GM23338 (cell line): ENCODE measurements at regions not wholly inside any gene's neighbourhood (a gene's known extent, or its start where the extent isn't known, plus 50 kb on each side); places are given as distances from the start of the nearest gene placed in this dataset.

Experiments used
- ATAC-seq: fragments of 200-7000 bp; cut with Tn5 transposase; 3 replicates; pipeline ENCODE4 v1.9.1; 2020
- DNase-seq: peaks from one replicate; pipeline ENCODE4 v3.0.0-alpha.2; 2015; ENCODE audit warnings: low spot score
- H2AFZ ChIP-seq: fragments of 200-600 bp; sonication (generic); 2 replicates; pipeline ENCODE4 v1.8.0; 2016; ENCODE audit warnings: antibody characterized with exemption, mild to moderate bottlenecking, moderate library complexity
- H3F3A ChIP-seq: fragments of 200-600 bp; sonication (generic); replicated peaks from 2 replicates; pipeline ENCODE4 v1.8.0; 2017; ENCODE audit warnings: antibody characterized with exemption, mixed run types, low read depth
- H3K27ac ChIP-seq: fragments of 200-600 bp; sonication (generic); 2 replicates; pipeline ENCODE4 v1.6.1; 2016; ENCODE audit warnings: low read depth
- H3K27me3 ChIP-seq: fragments of 200-600 bp; sonication (generic); 2 replicates; pipeline ENCODE4 v1.8.0; 2016; ENCODE audit warnings: mild to moderate bottlenecking, mixed run types, moderate library complexity; ENCODE audit not compliant: insufficient read depth
- H3K36me3 ChIP-seq: fragments of 200-600 bp; sonication (generic); 2 replicates; pipeline ENCODE4 v1.8.0; 2016; ENCODE audit warnings: mild to moderate bottlenecking; ENCODE audit not compliant: insufficient read depth
- H3K4me1 ChIP-seq: fragments of 200-600 bp; sonication (generic); 2 replicates; pipeline ENCODE4 v1.8.0; 2016; ENCODE audit warnings: mild to moderate bottlenecking, moderate library complexity; ENCODE audit not compliant: insufficient read depth
- H3K4me2 ChIP-seq: fragments of 200-600 bp; sonication (generic); 2 replicates; pipeline ENCODE4 v1.7.1; 2017; ENCODE audit warnings: mixed run types
- H3K4me3 ChIP-seq: fragments of 200-600 bp; sonication (generic); 2 replicates; pipeline ENCODE4 v1.6.1; 2016; ENCODE audit warnings: mixed run types
- H3K79me2 ChIP-seq: fragments of 200-600 bp; sonication (generic); replicated peaks from 2 replicates; pipeline ENCODE4 v1.8.0; 2017; ENCODE audit warnings: mild to moderate bottlenecking; ENCODE audit not compliant: insufficient read depth
- H3K9me2 ChIP-seq: fragments of 200-600 bp; sonication (generic); 2 replicates; pipeline ENCODE4 v1.8.0; 2017; ENCODE audit not compliant: insufficient read depth
- H4K20me1 ChIP-seq: fragments of 200-600 bp; sonication (generic); replicated peaks from 2 replicates; pipeline ENCODE4 v1.8.0; 2017; ENCODE audit warnings: mild to moderate bottlenecking; ENCODE audit not compliant: insufficient read depth
- H3K27ac Mint-ChIP-seq: 2 replicates; pipeline ENCODE4 v1.8.0; 2020; ENCODE audit warnings: inconsistent platforms, mild to moderate bottlenecking, moderate library complexity, mixed read lengths
- H3K27me3 Mint-ChIP-seq: 3 replicates; pipeline ENCODE4 v1.8.0; 2022; ENCODE audit warnings: low read depth, mild to moderate bottlenecking, moderate library complexity, mixed read lengths, inconsistent platforms; ENCODE audit not compliant: insufficient read depth, poor library complexity
- H3K36me3 Mint-ChIP-seq: 3 replicates; pipeline ENCODE4 v1.8.0; 2021; ENCODE audit warnings: low read depth, mild to moderate bottlenecking, inconsistent platforms, moderate library complexity, mixed read lengths
- H3K4me1 Mint-ChIP-seq: 3 replicates; pipeline ENCODE4 v1.8.0; 2020; ENCODE audit warnings: mild to moderate bottlenecking, inconsistent platforms, mixed read lengths
- H3K4me3 Mint-ChIP-seq: 3 replicates; pipeline ENCODE4 v1.8.0; 2021; ENCODE audit warnings: moderate library complexity, mild to moderate bottlenecking, inconsistent platforms, mixed read lengths
- H3K9me3 Mint-ChIP-seq: 3 replicates; pipeline ENCODE4 v1.8.0; 2020; ENCODE audit warnings: moderate library complexity, mild to moderate bottlenecking, inconsistent platforms, mixed read lengths
- CREB1 ChIP-seq: fragments of 250-450 bp; sonication (Bioruptor Pico); IDR thresholded peaks from 2 replicates; pipeline ENCODE4 v1.5.0; 2020; ENCODE audit warnings: low read depth, mild to moderate bottlenecking, moderate library complexity
- CTCF ChIP-seq, 2 experiments: fragments of 200-600 bp in 1 of 2; sonication (generic) in 1 of 2; conservative IDR thresholded peaks; 2 replicates each; pipeline versions ENCODE4 v1.5.1 to v1.6.1; 2016 to 2017; ENCODE audit warnings: antibody characterized with exemption in 2 of 2, low read depth in 2 of 2, mild to moderate bottlenecking in 2 of 2, moderate library complexity in 1 of 2
- ETS1 ChIP-seq: IDR thresholded peaks from 2 replicates; pipeline ENCODE4 v1.6.1; 2016; ENCODE audit warnings: antibody characterized with exemption
- EZH2 ChIP-seq: fragments of 200-600 bp; sonication (generic); IDR thresholded peaks from one replicate; pipeline ENCODE4 v1.8.0; 2017; ENCODE audit warnings: antibody characterized with exemption, mild to moderate bottlenecking, low read depth; ENCODE audit not compliant: unreplicated experiment
- EZH2phosphoT487 ChIP-seq: fragments of 200-600 bp; sonication (generic); IDR thresholded peaks from one replicate; pipeline ENCODE4 v1.8.1; 2018; ENCODE audit warnings: antibody characterized with exemption; ENCODE audit not compliant: unreplicated experiment
- JUNB ChIP-seq: IDR thresholded peaks from one replicate; pipeline ENCODE4 v1.6.1; 2016; ENCODE audit warnings: antibody characterized with exemption; ENCODE audit not compliant: unreplicated experiment
- NANOG ChIP-seq: IDR thresholded peaks from 2 replicates; pipeline ENCODE4 v1.6.1; 2016; ENCODE audit warnings: antibody characterized with exemption, borderline replicate concordance
- POLR2AphosphoS5 ChIP-seq: IDR thresholded peaks from 2 replicates; pipeline ENCODE4 v1.6.1; 2016; ENCODE audit warnings: antibody characterized with exemption, low read depth
- REST ChIP-seq: IDR thresholded peaks from one replicate; pipeline ENCODE4 v1.6.1; 2018; ENCODE audit warnings: antibody characterized with exemption; ENCODE audit not compliant: unreplicated experiment
- STAT1 ChIP-seq: IDR thresholded peaks from one replicate; pipeline ENCODE4 v1.6.1; 2016; ENCODE audit warnings: antibody characterized with exemption; ENCODE audit not compliant: unreplicated experiment
- ZNF114 ChIP-seq: fragments of 250-450 bp; sonication (Bioruptor Pico); IDR thresholded peaks from 2 replicates; pipeline ENCODE4 v1.5.0; 2020; ENCODE audit warnings: mild to moderate bottlenecking, moderate library complexity
- ZNF331 ChIP-seq: fragments of 250-450 bp; sonication (Bioruptor Pico); IDR thresholded peaks from 2 replicates; pipeline ENCODE4 v1.5.0; 2020; ENCODE audit warnings: low read depth, mild to moderate bottlenecking, moderate library complexity
- ZNF462 ChIP-seq: fragments of 250-450 bp; sonication (Bioruptor Pico); IDR thresholded peaks from 2 replicates; pipeline ENCODE4 v1.5.0; 2020; ENCODE audit warnings: mild to moderate bottlenecking, moderate library complexity

GRCh38 chr20:1718604-1719384, 61.2 kb upstream of the SIRPG start:
- no peak overlapping the region for H3K27ac ChIP-seq
- no peak overlapping the region for H2AFZ ChIP-seq
- H3K36me3 Mint-ChIP-seq, result no peaks in the 10 kb centered on the region
- TF ChIP-seq ZNF462, result no peak
- no peak for TF ChIP-seq REST
- no peak for TF ChIP-seq ETS1
- no peak for TF ChIP-seq EZH2phosphoT487
- no peak for TF ChIP-seq POLR2AphosphoS5
- no peak for TF ChIP-seq ZNF331
- no peak for TF ChIP-seq ZNF114
- TF ChIP-seq CTCF (conservative IDR thresholded peaks at IDR 0.05; ENCODE audit: low read depth in 2 of 2), result no peak
- no peak for TF ChIP-seq STAT1
- no peak for TF ChIP-seq NANOG
- TF ChIP-seq JUNB, result no peak
- no peak for TF ChIP-seq EZH2
- no peak for TF ChIP-seq CREB1 (CRISPR knock-in tag)
- no peaks in the 10 kb centered on the region for H3K79me2 ChIP-seq
- no peaks in the 10 kb centered on the region for H4K20me1 ChIP-seq
- ATAC-seq, result no peak
- no peaks in the 10 kb centered on the region for H3K9me2 ChIP-seq
- H3K4me1 Mint-ChIP-seq, result peaks cover 24% of the 10 kb centered on the region
- H3K9me3 Mint-ChIP-seq, result no peaks in the 10 kb centered on the region
- no peak for DNase-seq
- peaks cover 56% of the 10 kb centered on the region for H3K27me3 ChIP-seq
- H3K27ac Mint-ChIP-seq, result no peak overlapping the region
- no peaks in the 10 kb centered on the region for H3K36me3 ChIP-seq
- H3K4me2 ChIP-seq, result no peak overlapping the region
- H3K4me3 ChIP-seq, result no peak overlapping the region
- H3K27me3 Mint-ChIP-seq, result peaks cover 22% of the 10 kb centered on the region
- H3F3A ChIP-seq, result no peaks in the 10 kb centered on the region
- peaks cover 17% of the 10 kb centered on the region for H3K4me1 ChIP-seq
- H3K4me3 Mint-ChIP-seq, result no peak overlapping the region
